HFF-Myc (cell line): ENCODE measurements at regions not wholly inside any gene's neighbourhood (a gene's known extent, or its start where the extent isn't known, plus 50 kb on each side); places are given as distances from the start of the nearest gene placed in this dataset.

Source experiments
- DNase-seq: peaks from one replicate; pipeline ENCODE4 v3.0.0-alpha.2; 2011; ENCODE audit warnings: low read depth; ENCODE audit errors: extremely low read depth
- H3K4me3 ChIP-seq: replicated peaks from 2 replicates; pipeline ENCODE4 v1.5.1; 2011; ENCODE audit warnings: low read depth, mild to moderate bottlenecking, control low read depth, low read length
- CTCF ChIP-seq: IDR thresholded peaks from 2 replicates; pipeline ENCODE4 v1.5.1; 2012; ENCODE audit warnings: mild to moderate bottlenecking, low read depth, low read length, control low read depth; ENCODE audit errors: missing control alignments

- no peak overlapping the region for H3K4me3 ChIP-seq
- DNase-seq: no peak
- TF ChIP-seq CTCF: no peak
Observed at GRCh38 chr14:96617635-96618034, 115.5 kb downstream of the PAPOLA start.

- H3K4me3 ChIP-seq: no peak overlapping the region
- TF ChIP-seq CTCF: no peak
- DNase-seq: no peak
Observed at GRCh38 chr14:96622926-96623325, 120.7 kb downstream of the PAPOLA start.

GRCh38 chr14:96623676-96624484, 121.7 kb downstream of the PAPOLA start:
- H3K4me3 ChIP-seq: no peak overlapping the region
- no peak for DNase-seq
- TF ChIP-seq CTCF: no peak

- no peak overlapping the region for H3K4me3 ChIP-seq
- DNase-seq: no peak
- TF ChIP-seq CTCF: no peak
Observed at GRCh38 chr14:96624661-96625425, 122.7 kb downstream of the PAPOLA start.

GRCh38 chr14:96625426-96625985, 123.3 kb downstream of the PAPOLA start:
- no peak for TF ChIP-seq CTCF
- no peak overlapping the region for H3K4me3 ChIP-seq
- DNase-seq: no peak

GRCh38 chr14:96626121-96626768, 124.1 kb downstream of the PAPOLA start:
- DNase-seq: no peak
- no peak for TF ChIP-seq CTCF
- H3K4me3 ChIP-seq: no peak overlapping the region
